ENCODE measurements at regions not wholly inside any gene's neighbourhood (a gene's known extent, or its start where the extent isn't known, plus 50 kb on each side); places are given as distances from the start of the nearest gene placed in this dataset.

- DNase-seq = no peak
Observed at GRCh38 chr10:32169556-32169955, 113.3 kb upstream of the KIF5B start.

- DNase-seq = no peak
Observed at GRCh38 chr10:32167450-32167849, 111.2 kb upstream of the KIF5B start.

- DNase-seq = peak; percentile 35
Observed at GRCh38 chr10:32166365-32166764, 110.1 kb upstream of the KIF5B start.

- no peak for DNase-seq
Observed at GRCh38 chr10:32163762-32164148, 107.5 kb upstream of the KIF5B start.

GRCh38 chr10:32163071-32163761, 107.0 kb upstream of the KIF5B start:
- peak; percentile 23 for DNase-seq

GRCh38 chr10:32161586-32161985, 105.4 kb upstream of the KIF5B start:
- DNase-seq = no peak

- no peak for DNase-seq
Observed at GRCh38 chr10:32160864-32161263, 104.6 kb upstream of the KIF5B start.

GRCh38 chr10:32159264-32159663, 103.0 kb upstream of the KIF5B start:
- no peak for DNase-seq

- DNase-seq = no peak
Observed at GRCh38 chr10:32156031-32156495, 99.8 kb upstream of the KIF5B start.

GRCh38 chr10:32155075-32155516, 98.9 kb upstream of the KIF5B start:
- no peak for DNase-seq

GRCh38 chr10:32153931-32154330, 97.7 kb upstream of the KIF5B start:
- DNase-seq = no peak

- DNase-seq = no peak
Observed at GRCh38 chr10:32153252-32153651, 97.0 kb upstream of the KIF5B start.

GRCh38 chr10:32151871-32152270, 95.6 kb upstream of the KIF5B start:
- DNase-seq = no peak

- DNase-seq = no peak
Observed at GRCh38 chr10:32150532-32151101, 94.4 kb upstream of the KIF5B start.

- DNase-seq = no peak
Observed at GRCh38 chr10:32149252-32149955, 93.2 kb upstream of the KIF5B start.

GRCh38 chr10:32148864-32149251, 92.6 kb upstream of the KIF5B start:
- no peak for DNase-seq

- no peak for DNase-seq
Observed at GRCh38 chr10:32147730-32148129, 91.5 kb upstream of the KIF5B start.

GRCh38 chr10:32146166-32146565, 89.9 kb upstream of the KIF5B start:
- no peak for DNase-seq

GRCh38 chr10:32144817-32145688, 88.8 kb upstream of the KIF5B start:
- no peak for DNase-seq

- DNase-seq = no peak
Observed at GRCh38 chr10:32143302-32143847, 87.2 kb upstream of the KIF5B start.

- DNase-seq = peak; percentile 25
Observed at GRCh38 chr10:32142646-32143045, 86.4 kb upstream of the KIF5B start.

- peak; percentile 11 for DNase-seq
Observed at GRCh38 chr10:32141018-32141807, 85.0 kb upstream of the KIF5B start.

Data from suppressor macrophage treated with lipopolysaccharide for 4 hours (primary cell).